Trophoblast cell (in vitro differentiated cells and primary cell): ENCODE measurements at regions not wholly inside any gene's neighbourhood (a gene's known extent, or its start where the extent isn't known, plus 50 kb on each side); places are given as distances from the start of the nearest gene placed in this dataset.

Experiments used
- DNase-seq, 2 donors: peaks; one replicate each; pipeline ENCODE4 v3.0.0-alpha.2; 2016
- H2AFZ ChIP-seq: 2 replicates; pipeline ENCODE4 v1.6.1; 2013; ENCODE audit warnings: low read length, moderate library complexity, mild to moderate bottlenecking; ENCODE audit not compliant: insufficient read depth, poor library complexity
- H2AK5ac ChIP-seq: 2 replicates; pipeline ENCODE4 v1.6.1; 2013; ENCODE audit warnings: mild to moderate bottlenecking, low read length
- H2BK120ac ChIP-seq: 2 replicates; pipeline ENCODE4 v1.6.1; 2013; ENCODE audit warnings: low read length, mild to moderate bottlenecking, moderate library complexity; ENCODE audit not compliant: insufficient read depth, poor library complexity
- H2BK12ac ChIP-seq: 2 replicates; pipeline ENCODE4 v1.6.1; 2013; ENCODE audit warnings: mild to moderate bottlenecking, low read length, moderate library complexity
- H2BK5ac ChIP-seq: 2 replicates; pipeline ENCODE4 v1.6.1; 2013; ENCODE audit warnings: low read length, low read depth, moderate library complexity, mild to moderate bottlenecking; ENCODE audit not compliant: poor library complexity
- H3K14ac ChIP-seq: 2 replicates; pipeline ENCODE4 v1.6.1; 2013; ENCODE audit warnings: mild to moderate bottlenecking, low read length
- H3K18ac ChIP-seq: 2 replicates; pipeline ENCODE4 v1.6.1; 2013; ENCODE audit warnings: mild to moderate bottlenecking, low read length
- H3K23ac ChIP-seq: 2 replicates; pipeline ENCODE4 v1.6.1; 2013; ENCODE audit warnings: low read length
- H3K27ac ChIP-seq: 2 replicates; pipeline ENCODE4 v1.5.1; 2013; ENCODE audit warnings: low read depth, mild to moderate bottlenecking, inconsistent platforms, low read length, moderate library complexity
- H3K27me3 ChIP-seq: 2 replicates; pipeline ENCODE4 v1.6.1; 2013; ENCODE audit warnings: inconsistent platforms, mild to moderate bottlenecking, low read length, moderate library complexity; ENCODE audit not compliant: insufficient read depth
- H3K36me3 ChIP-seq, 2 experiments: 1 replicate in 1 of 2; 2 replicates in 1 of 2; pipeline ENCODE4 v1.6.1; 2013; ENCODE audit warnings: low read length in 2 of 2, mild to moderate bottlenecking in 2 of 2, moderate library complexity in 1 of 2; ENCODE audit not compliant: insufficient read depth in 2 of 2, control insufficient read depth in 1 of 2
- H3K4ac ChIP-seq: 2 replicates; pipeline ENCODE4 v1.6.1; 2013; ENCODE audit warnings: low read depth, mild to moderate bottlenecking, low read length, moderate library complexity
- H3K4me1 ChIP-seq, 2 experiments: 1 replicate in 1 of 2; 2 replicates in 1 of 2; pipeline ENCODE4 v1.6.1; 2013; ENCODE audit warnings: low read length in 2 of 2, mild to moderate bottlenecking in 2 of 2, moderate library complexity in 1 of 2; ENCODE audit not compliant: insufficient read depth in 2 of 2, control insufficient read depth in 1 of 2
- H3K4me2 ChIP-seq: 2 replicates; pipeline ENCODE4 v1.6.1; 2013; ENCODE audit warnings: inconsistent platforms, mild to moderate bottlenecking, low read length, moderate library complexity
- H3K4me3 ChIP-seq: 2 replicates; pipeline ENCODE4 v1.5.1; 2013; ENCODE audit warnings: mild to moderate bottlenecking, low read depth, low read length, inconsistent platforms
- H3K79me1 ChIP-seq: one replicate; pipeline ENCODE4 v1.6.1; 2013; ENCODE audit warnings: low read length
- H3K79me2 ChIP-seq: 2 replicates; pipeline ENCODE4 v1.6.1; 2013; ENCODE audit warnings: low read length, mild to moderate bottlenecking; ENCODE audit not compliant: control insufficient read depth, insufficient read depth, poor library complexity
- H3K9ac ChIP-seq: 2 replicates; pipeline ENCODE4 v1.6.1; 2013; ENCODE audit warnings: mild to moderate bottlenecking, low read length
- H3K9me3 ChIP-seq: 2 replicates; pipeline ENCODE4 v1.6.1; 2013; ENCODE audit warnings: low read depth, mild to moderate bottlenecking, control low read depth, inconsistent platforms, low read length; ENCODE audit not compliant: insufficient read depth
- H4K12ac ChIP-seq: 2 replicates; pipeline ENCODE4 v1.6.1; 2013; ENCODE audit warnings: low read depth, mild to moderate bottlenecking, low read length, moderate library complexity
- H4K8ac ChIP-seq: 2 replicates; pipeline ENCODE4 v1.6.1; 2013; ENCODE audit warnings: low read depth, mild to moderate bottlenecking, low read length, moderate library complexity
- H4K91ac ChIP-seq: one replicate; pipeline ENCODE4 v1.6.1; 2013; ENCODE audit warnings: low read depth, mild to moderate bottlenecking, low read length, moderate library complexity
- WGBS: extraction: QIAGEN DNeasy Blood & Tissue Kit; methylation state at CpG from one replicate; pipeline ENCODE4 v1.1.7; 2013; ENCODE audit warnings: missing lambda C conversion rate; ENCODE audit not compliant: insufficient read length, insufficient coverage; ENCODE audit errors: extremely low coverage; 5-methylcytosine and 5-hydroxymethylcytosine counted together

- no peak overlapping the region for H4K12ac ChIP-seq
- H3K79me1 ChIP-seq, result no peaks in the 10 kb centered on the region
- no peaks in the 10 kb centered on the region for H3K36me3 ChIP-seq
- no peak overlapping the region for H3K18ac ChIP-seq
- H3K4me2 ChIP-seq, result no peak overlapping the region
- H3K14ac ChIP-seq, result no peak overlapping the region
- no peaks in the 10 kb centered on the region for H3K27me3 ChIP-seq
- H3K4me1 ChIP-seq, result no peaks in the 10 kb centered on the region
- H3K79me2 ChIP-seq, result no peaks in the 10 kb centered on the region
- no peak overlapping the region for H3K23ac ChIP-seq
- H2BK120ac ChIP-seq, result no peak overlapping the region
- no peak for DNase-seq
- H2BK5ac ChIP-seq, result no peak overlapping the region
- no peak overlapping the region for H2BK12ac ChIP-seq
- H3K9me3 ChIP-seq, result no peaks in the 10 kb centered on the region
- no peak overlapping the region for H3K9ac ChIP-seq
- H4K8ac ChIP-seq, result no peak overlapping the region
- H2AFZ ChIP-seq, result no peak overlapping the region
- H3K4me3 ChIP-seq, result no peak overlapping the region
- no peak overlapping the region for H4K91ac ChIP-seq
- H3K4ac ChIP-seq, result no peak overlapping the region
- no CpG with 5 or more reads among the region's 3 CpGs for WGBS
- H3K27ac ChIP-seq, result no peak overlapping the region
- no peak overlapping the region for H2AK5ac ChIP-seq
Observed at GRCh38 chr1:214898718-214899117, 183.8 kb upstream of the KCNK2 start.

GRCh38 chr1:214899908-214900460 is 182.6 kb upstream of the KCNK2 start:
- H3K9ac ChIP-seq, result no peak overlapping the region
- H3K4me1 ChIP-seq, result no peaks in the 10 kb centered on the region
- H4K8ac ChIP-seq, result no peak overlapping the region
- no peak overlapping the region for H2AK5ac ChIP-seq
- H3K4me3 ChIP-seq, result no peak overlapping the region
- H3K36me3 ChIP-seq, result no peaks in the 10 kb centered on the region
- H3K14ac ChIP-seq, result no peak overlapping the region
- H3K4me2 ChIP-seq, result no peak overlapping the region
- no peak overlapping the region for H2AFZ ChIP-seq
- no peak for DNase-seq
- H3K27me3 ChIP-seq, result no peaks in the 10 kb centered on the region
- H2BK5ac ChIP-seq, result no peak overlapping the region
- no peak overlapping the region for H3K23ac ChIP-seq
- H2BK120ac ChIP-seq, result no peak overlapping the region
- no peaks in the 10 kb centered on the region for H3K79me2 ChIP-seq
- no peaks in the 10 kb centered on the region for H3K79me1 ChIP-seq
- H3K18ac ChIP-seq, result no peak overlapping the region
- no peak overlapping the region for H3K27ac ChIP-seq
- no peaks in the 10 kb centered on the region for H3K9me3 ChIP-seq
- no peak overlapping the region for H4K12ac ChIP-seq
- H3K4ac ChIP-seq, result no peak overlapping the region
- H2BK12ac ChIP-seq, result no peak overlapping the region
- no peak overlapping the region for H4K91ac ChIP-seq

- Histone ChIP-seq H3K27me3 (no peaks in the 10 kb centered on the region), H4K12ac (no peak overlapping the region), H3K36me3 (no peaks in the 10 kb centered on the region), H3K14ac (no peak overlapping the region), H3K9me3 (no peaks in the 10 kb centered on the region), H3K79me2 (no peaks in the 10 kb centered on the region), H3K18ac (no peak overlapping the region), H3K4me1 (no peaks in the 10 kb centered on the region), H4K8ac (no peak overlapping the region), H3K4me2 (no peak overlapping the region), H3K4ac (no peak overlapping the region), H4K91ac (no peak overlapping the region), H2BK12ac (no peak overlapping the region), H3K27ac (no peak overlapping the region), H3K4me3 (no peak overlapping the region), H3K9ac (no peak overlapping the region), H3K79me1 (no peaks in the 10 kb centered on the region), H2AK5ac (no peak overlapping the region), H2BK120ac (no peak overlapping the region), H2BK5ac (no peak overlapping the region), H3K23ac (no peak overlapping the region), H2AFZ (no peak overlapping the region)
- no peak for DNase-seq
- no CpG with 5 or more reads among the region's 4 CpGs for whole genome bisulfite sequencing
Observed at GRCh38 chr1:214900590-214900989, 181.9 kb upstream of the KCNK2 start.

- no peak overlapping the region for H2AFZ ChIP-seq
- H2BK12ac ChIP-seq, result no peak overlapping the region
- no peaks in the 10 kb centered on the region for H3K36me3 ChIP-seq
- H4K91ac ChIP-seq, result no peak overlapping the region
- no peak overlapping the region for H2BK120ac ChIP-seq
- H2BK5ac ChIP-seq, result no peak overlapping the region
- H3K14ac ChIP-seq, result no peak overlapping the region
- H3K4ac ChIP-seq, result no peak overlapping the region
- no peak overlapping the region for H3K27ac ChIP-seq
- no CpG with 5 or more reads among the region's 2 CpGs for WGBS
- no peak overlapping the region for H3K18ac ChIP-seq
- no peaks in the 10 kb centered on the region for H3K4me1 ChIP-seq
- H3K27me3 ChIP-seq, result no peaks in the 10 kb centered on the region
- H3K4me3 ChIP-seq, result no peak overlapping the region
- no peak overlapping the region for H2AK5ac ChIP-seq
- DNase-seq, result no peak
- H3K23ac ChIP-seq, result no peak overlapping the region
- H4K12ac ChIP-seq, result no peak overlapping the region
- H4K8ac ChIP-seq, result no peak overlapping the region
- H3K9ac ChIP-seq, result no peak overlapping the region
- no peaks in the 10 kb centered on the region for H3K79me2 ChIP-seq
- no peaks in the 10 kb centered on the region for H3K9me3 ChIP-seq
- no peaks in the 10 kb centered on the region for H3K79me1 ChIP-seq
- H3K4me2 ChIP-seq, result no peak overlapping the region
Observed at GRCh38 chr1:214901718-214902117, 180.8 kb upstream of the KCNK2 start.
